WTC11 (cell line): ENCODE measurements at regions not wholly inside any gene's neighbourhood (a gene's known extent, or its start where the extent isn't known, plus 50 kb on each side); places are given as distances from the start of the nearest gene placed in this dataset.

ENCODE experiments used
- ATAC-seq: fragments of 200-7000 bp; cut with Tn5 transposase; 2 replicates; pipeline ENCODE4 v1.10.0; 2021; ENCODE audit warnings: mild to moderate bottlenecking, moderate library complexity
- CTCF ChIA-PET: fragments of 300-600 bp; sonication (Branson Sonifier 250); formaldehyde crosslinking; loops from one replicate; lab custom pipeline; 2021; ENCODE audit warnings: antibody characterized with exemption; lab: Charles Lee
- POLR2A ChIA-PET: fragments of 350-600 bp; sonication (Branson Sonifier 250); formaldehyde crosslinking; loops from one replicate; lab custom pipeline; 2021; ENCODE audit warnings: antibody characterized with exemption; lab: Charles Lee
- DNase-seq: peaks from one replicate; pipeline ENCODE4 v3.0.0; 2021; ENCODE audit warnings: low spot score
- H3K27ac Mint-ChIP-seq: 2 replicates; pipeline ENCODE4 v1.8.0; 2021; ENCODE audit warnings: mixed read lengths
- H3K27me3 Mint-ChIP-seq: 2 replicates; pipeline ENCODE4 v1.8.0; 2021; ENCODE audit warnings: low read depth, mild to moderate bottlenecking, moderate library complexity, mixed read lengths
- H3K36me3 Mint-ChIP-seq: 2 replicates; pipeline ENCODE4 v1.8.0; 2021; ENCODE audit warnings: mixed read lengths
- H3K4me1 Mint-ChIP-seq: 2 replicates; pipeline ENCODE4 v1.8.0; 2022; ENCODE audit warnings: mixed read lengths
- H3K4me3 Mint-ChIP-seq: 2 replicates; pipeline ENCODE4 v1.8.0; 2021; ENCODE audit warnings: mild to moderate bottlenecking, moderate library complexity, mixed read lengths
- H3K9me3 Mint-ChIP-seq: 2 replicates; pipeline ENCODE4 v1.8.0; 2021; ENCODE audit warnings: mixed read lengths
- ATF2 ChIP-seq: sonication (generic); formaldehyde crosslinking; IDR thresholded peaks from 2 replicates; pipeline ENCODE4 v1.8.1; 2022; ENCODE audit warnings: low read depth, missing genetic modification reagents, borderline replicate concordance
- ATF3 ChIP-seq: sonication (generic); formaldehyde crosslinking; conservative IDR thresholded peaks from 2 replicates; pipeline ENCODE4 v1.8.1; 2022; ENCODE audit warnings: mild to moderate bottlenecking, missing genetic modification reagents
- CREB1 ChIP-seq: sonication (generic); formaldehyde crosslinking; IDR thresholded peaks from 2 replicates; pipeline ENCODE4 v1.8.0; 2023; ENCODE audit warnings: mild to moderate bottlenecking, missing genetic modification reagents
- E2F1 ChIP-seq: sonication (generic); formaldehyde crosslinking; IDR thresholded peaks from 2 replicates; pipeline ENCODE4 v1.8.0; 2022; ENCODE audit warnings: mild to moderate bottlenecking, missing genetic modification reagents
- E2F4 ChIP-seq: sonication (generic); formaldehyde crosslinking; IDR thresholded peaks from 2 replicates; pipeline ENCODE4 v1.8.1; 2022; ENCODE audit warnings: low read depth, mild to moderate bottlenecking, moderate library complexity, missing genetic modification reagents, borderline replicate concordance
- EMX1 ChIP-seq: fragments of 250-450 bp; sonication (Bioruptor Pico); IDR thresholded peaks from 2 replicates; pipeline ENCODE4 v1.8.0; 2021; ENCODE audit warnings: mild to moderate bottlenecking
- FOXJ3 ChIP-seq: sonication (generic); formaldehyde crosslinking; IDR thresholded peaks from 2 replicates; pipeline ENCODE4 v1.9.0; 2021; ENCODE audit warnings: missing genetic modification reagents, mild to moderate bottlenecking, borderline replicate concordance
- GABPB1 ChIP-seq: sonication (generic); formaldehyde crosslinking; IDR thresholded peaks from 2 replicates; pipeline ENCODE4 v1.8.1; 2023; ENCODE audit warnings: mild to moderate bottlenecking, missing genetic modification reagents
- GRHL2 ChIP-seq: fragments of 250-450 bp; sonication (Bioruptor Pico); IDR thresholded peaks from 2 replicates; pipeline ENCODE4 v1.8.0; 2022; ENCODE audit warnings: mild to moderate bottlenecking, moderate library complexity; ENCODE audit not compliant: insufficient replicate concordance, severe bottlenecking
- GTF2I ChIP-seq: fragments of 250-450 bp; sonication (Bioruptor Pico); conservative IDR thresholded peaks from 2 replicates; pipeline ENCODE4 v1.4.0; 2021; ENCODE audit warnings: mild to moderate bottlenecking
- JUN ChIP-seq: sonication (generic); formaldehyde crosslinking; IDR thresholded peaks from 2 replicates; pipeline ENCODE4 v1.8.0; 2023; ENCODE audit warnings: mild to moderate bottlenecking, missing genetic modification reagents
- MYBL2 ChIP-seq: sonication (generic); formaldehyde crosslinking; IDR thresholded peaks from 2 replicates; pipeline ENCODE4 v1.8.1; 2023; ENCODE audit warnings: mild to moderate bottlenecking, moderate library complexity, missing genetic modification reagents
- NR2C2 ChIP-seq: sonication (generic); formaldehyde crosslinking; IDR thresholded peaks from 2 replicates; pipeline ENCODE4 v1.8.0; 2022; ENCODE audit warnings: mild to moderate bottlenecking, missing genetic modification reagents
- OVOL2 ChIP-seq: fragments of 250-450 bp; sonication (Bioruptor Pico); IDR thresholded peaks from 2 replicates; pipeline ENCODE4 v1.9.0; 2021; ENCODE audit warnings: mild to moderate bottlenecking, borderline replicate concordance
- PRDM15 ChIP-seq: sonication (generic); formaldehyde crosslinking; IDR thresholded peaks from 2 replicates; pipeline ENCODE4 v1.8.0; 2022; ENCODE audit warnings: missing genetic modification reagents
- SMAD4 ChIP-seq: sonication (generic); formaldehyde crosslinking; IDR thresholded peaks from 2 replicates; pipeline ENCODE4 v1.8.0; 2022; ENCODE audit warnings: mild to moderate bottlenecking, missing genetic modification reagents
- SOX15 ChIP-seq: fragments of 250-450 bp; sonication (Bioruptor Pico); IDR thresholded peaks from 2 replicates; pipeline ENCODE4 v1.9.0; 2021; ENCODE audit warnings: mild to moderate bottlenecking
- TCF7 ChIP-seq: sonication (generic); formaldehyde crosslinking; IDR thresholded peaks from 2 replicates; pipeline ENCODE4 v1.8.0; 2022; ENCODE audit warnings: mild to moderate bottlenecking, low read depth, missing genetic modification reagents, moderate library complexity
- USF1 ChIP-seq: sonication (generic); formaldehyde crosslinking; IDR thresholded peaks from 2 replicates; pipeline ENCODE4 v1.8.0; 2022; ENCODE audit warnings: mild to moderate bottlenecking, missing genetic modification reagents
- ZMAT4 ChIP-seq: fragments of 250-450 bp; sonication (Bioruptor Pico); IDR thresholded peaks from 2 replicates; pipeline ENCODE4 v1.9.0; 2021; ENCODE audit warnings: mild to moderate bottlenecking
- ZNF263 ChIP-seq: sonication (generic); formaldehyde crosslinking; IDR thresholded peaks from 2 replicates; pipeline ENCODE4 v1.8.1; 2022; ENCODE audit warnings: low read depth, mild to moderate bottlenecking, moderate library complexity, missing genetic modification reagents
- ZNF317 ChIP-seq: sonication (generic); formaldehyde crosslinking; IDR thresholded peaks from 2 replicates; pipeline ENCODE4 v1.8.1; 2023; ENCODE audit warnings: low read depth, mild to moderate bottlenecking, moderate library complexity, missing genetic modification reagents, borderline replicate concordance
- ZNF423 ChIP-seq: fragments of 250-450 bp; sonication (Bioruptor Pico); IDR thresholded peaks from 2 replicates; pipeline ENCODE4 v2.1.2; 2022; ENCODE audit warnings: mild to moderate bottlenecking, moderate library complexity
- ZNF512 ChIP-seq: sonication (generic); formaldehyde crosslinking; IDR thresholded peaks from 2 replicates; pipeline ENCODE4 v1.8.1; 2022; ENCODE audit warnings: missing genetic modification reagents, borderline replicate concordance

GRCh38 chr21:36247316-36248010 lies 72.5 kb upstream of the MORC3 start (continued):
- TF ChIP-seq NR2C2 (no peak), GTF2I (CRISPR knock-in tag) (no peak), ZNF317 (CRISPR knock-in tag) (no peak), USF1 (CRISPR knock-in tag) (no peak), CREB1 (CRISPR knock-in tag) (no peak), ZNF423 (CRISPR knock-in tag) (no peak), MYBL2 (CRISPR knock-in tag) (no peak), E2F1 (no peak), PRDM15 (CRISPR knock-in tag) (no peak)

GRCh38 chr21:36249576-36250422 lies 70.2 kb upstream of the MORC3 start:
- H3K4me3 Mint-ChIP-seq = no peak overlapping the region
- ATAC-seq = no peak
- no peak overlapping the region for H3K27ac Mint-ChIP-seq
- peaks cover 65% of the 10 kb centered on the region for H3K4me1 Mint-ChIP-seq
- no peak for DNase-seq
- POLR2A ChIA-PET = interaction anchor here (1.0 kb wide), 1 partner anchor 20 kb away, joined by 3 read pairs; no protein-coding TSS in a partner anchor
- H3K36me3 Mint-ChIP-seq = peaks cover 13% of the 10 kb centered on the region; the same call in 1 of the 2 replicates
- CTCF ChIA-PET = interaction anchor here (0.8 to 2.0 kb wide), 2 partner anchors 8 to 10 kb away, joined by 3 to 8 read pairs; no protein-coding TSS in a partner anchor
- H3K27me3 Mint-ChIP-seq = no peaks in the 10 kb centered on the region; the same call in 1 of the 2 replicates
- no peaks in the 10 kb centered on the region for H3K9me3 Mint-ChIP-seq
- TF ChIP-seq ZMAT4 (CRISPR knock-in tag) = no peak
- no peak for TF ChIP-seq OVOL2 (CRISPR knock-in tag)
- no peak for TF ChIP-seq EMX1 (CRISPR knock-in tag)
- no peak for TF ChIP-seq JUN (CRISPR knock-in tag)
- TF ChIP-seq ZNF512 (CRISPR knock-in tag) = no peak
- no peak for TF ChIP-seq GRHL2
- no peak for TF ChIP-seq ATF2
- TF ChIP-seq MYBL2 (CRISPR knock-in tag) = no peak
- no peak for TF ChIP-seq SOX15 (CRISPR knock-in tag)
- no peak for TF ChIP-seq ATF3
- TF ChIP-seq ZNF263 (CRISPR knock-in tag) = no peak
- no peak for TF ChIP-seq TCF7 (CRISPR knock-in tag)
- no peak for TF ChIP-seq E2F4 (CRISPR knock-in tag)
- no peak for TF ChIP-seq GABPB1 (CRISPR knock-in tag)
- TF ChIP-seq FOXJ3 (CRISPR knock-in tag) = no peak
- no peak for TF ChIP-seq SMAD4 (CRISPR knock-in tag)
